Astrocyte (in vitro differentiated cells and primary cell): ENCODE measurements at regions not wholly inside any gene's neighbourhood (a gene's known extent, or its start where the extent isn't known, plus 50 kb on each side); places are given as distances from the start of the nearest gene placed in this dataset.

Source experiments
- DNase-seq: peaks from one replicate; pipeline ENCODE4 v3.0.0-alpha.2; 2010; ENCODE audit warnings: low read depth
- FAIRE-seq: peaks from 2 replicates; lab custom pipeline; 2011; peaks lifted over from hg19 to GRCh38; lab: Jason Lieb, UNC
- H2AFZ ChIP-seq: 2 replicates; pipeline ENCODE4 v1.6.0; 2012; ENCODE audit warnings: low read depth, low read length, inconsistent platforms
- H3K27ac ChIP-seq: 2 replicates; pipeline ENCODE4 v1.5.1; 2011; ENCODE audit warnings: low read depth, low read length, inconsistent platforms
- H3K27me3 ChIP-seq: 2 replicates; pipeline ENCODE4 v1.6.0; 2011; ENCODE audit warnings: low read length, inconsistent platforms; ENCODE audit not compliant: insufficient read depth
- H3K36me3 ChIP-seq: 2 replicates; pipeline ENCODE4 v1.5.1; 2011; ENCODE audit warnings: low read length, inconsistent platforms; ENCODE audit not compliant: insufficient read depth
- H3K4me1 ChIP-seq: 2 replicates; pipeline ENCODE4 v1.5.1; 2011; ENCODE audit warnings: low read length, inconsistent platforms; ENCODE audit not compliant: insufficient read depth
- H3K4me2 ChIP-seq: 2 replicates; pipeline ENCODE4 v1.6.0; 2012; ENCODE audit warnings: low read length, inconsistent platforms
- H3K4me3 ChIP-seq: 2 replicates; pipeline ENCODE4 v1.5.1; 2011; ENCODE audit warnings: low read depth, mild to moderate bottlenecking, low read length, inconsistent platforms; ENCODE audit not compliant: insufficient read depth
- H3K79me2 ChIP-seq: 2 replicates; pipeline ENCODE4 v1.6.0; 2012; ENCODE audit warnings: mild to moderate bottlenecking, low read length, inconsistent platforms; ENCODE audit not compliant: insufficient read depth
- H3K9ac ChIP-seq: 2 replicates; pipeline ENCODE4 v1.6.0; 2012; ENCODE audit warnings: mild to moderate bottlenecking, low read length, inconsistent platforms
- H3K9me3 ChIP-seq: 2 replicates; pipeline ENCODE4 v1.5.1; 2012; ENCODE audit warnings: low read depth, mild to moderate bottlenecking, low read length, inconsistent platforms; ENCODE audit not compliant: insufficient read depth
- H4K20me1 ChIP-seq: 2 replicates; pipeline ENCODE4 v1.6.0; 2012; ENCODE audit warnings: low read length, inconsistent platforms; ENCODE audit not compliant: insufficient read depth
- H3K27ac Mint-ChIP-seq: one replicate; pipeline ENCODE4 v1.8.0; 2021; ENCODE audit warnings: mild to moderate bottlenecking, mixed read lengths; ENCODE audit not compliant: unreplicated experiment
- H3K27me3 Mint-ChIP-seq: one replicate; pipeline ENCODE4 v1.8.0; 2021; ENCODE audit warnings: low read depth, mixed read lengths; ENCODE audit not compliant: unreplicated experiment
- H3K36me3 Mint-ChIP-seq: one replicate; pipeline ENCODE4 v1.8.0; 2021; ENCODE audit warnings: low read depth, mixed read lengths; ENCODE audit not compliant: unreplicated experiment
- H3K4me1 Mint-ChIP-seq: one replicate; pipeline ENCODE4 v1.8.0; 2021; ENCODE audit warnings: low read depth, mixed read lengths; ENCODE audit not compliant: unreplicated experiment
- H3K4me3 Mint-ChIP-seq: one replicate; pipeline ENCODE4 v1.8.0; 2021; ENCODE audit warnings: mild to moderate bottlenecking, moderate library complexity, mixed read lengths; ENCODE audit not compliant: unreplicated experiment
- H3K9me3 Mint-ChIP-seq: one replicate; pipeline ENCODE4 v1.8.0; 2021; ENCODE audit warnings: mild to moderate bottlenecking, mixed read lengths; ENCODE audit not compliant: unreplicated experiment
- CTCF ChIP-seq: IDR thresholded peaks from 2 replicates; pipeline ENCODE4 v1.5.1; 2011; ENCODE audit warnings: low read depth, mild to moderate bottlenecking, inconsistent platforms, low read length, moderate library complexity; ENCODE audit not compliant: insufficient read depth
- EZH2 ChIP-seq: IDR thresholded peaks from 2 replicates; pipeline ENCODE4 v1.6.1; 2012; ENCODE audit warnings: mild to moderate bottlenecking, low read length, inconsistent platforms; ENCODE audit not compliant: insufficient read depth

- no peak overlapping the region for H3K4me3 Mint-ChIP-seq
- Histone ChIP-seq H3K4me3 (no peak overlapping the region), H3K9me3 (no peaks in the 10 kb centered on the region), H4K20me1 (no peaks in the 10 kb centered on the region), H2AFZ (no peak overlapping the region), H3K4me2 (no peak overlapping the region), H3K27me3 (no peaks in the 10 kb centered on the region), H3K36me3 (no peaks in the 10 kb centered on the region), H3K79me2 (no peaks in the 10 kb centered on the region), H3K9ac (no peak overlapping the region), H3K4me1 (peaks cover 3% of the 10 kb centered on the region), H3K27ac (no peak overlapping the region)
- H3K27me3 Mint-ChIP-seq, result peaks cover 4% of the 10 kb centered on the region
- no peak for TF ChIP-seq EZH2
- no peak for TF ChIP-seq CTCF
- FAIRE-seq (no peak), DNase-seq (no peak)
- H3K36me3 Mint-ChIP-seq, result no peaks in the 10 kb centered on the region
- H3K4me1 Mint-ChIP-seq, result peaks cover 42% of the 10 kb centered on the region
- no peaks in the 10 kb centered on the region for H3K9me3 Mint-ChIP-seq
- H3K27ac Mint-ChIP-seq, result no peak overlapping the region
Observed at GRCh38 chr20:22925613-22925983, 109.5 kb upstream of the SSTR4 start.

GRCh38 chr20:22927537-22927936 is 107.6 kb upstream of the SSTR4 start:
- Mint-ChIP-seq H3K4me3 (no peak overlapping the region), H3K27me3 (peaks cover 4% of the 10 kb centered on the region), H3K27ac (no peak overlapping the region), H3K36me3 (no peaks in the 10 kb centered on the region), H3K9me3 (no peaks in the 10 kb centered on the region), H3K4me1 (peaks cover 25% of the 10 kb centered on the region)
- Histone ChIP-seq H3K27me3 (no peaks in the 10 kb centered on the region), H3K4me3 (no peak overlapping the region), H3K4me2 (no peak overlapping the region), H4K20me1 (no peaks in the 10 kb centered on the region), H3K9me3 (no peaks in the 10 kb centered on the region), H3K4me1 (no peaks in the 10 kb centered on the region), H2AFZ (no peak overlapping the region), H3K27ac (no peak overlapping the region), H3K36me3 (no peaks in the 10 kb centered on the region), H3K79me2 (no peaks in the 10 kb centered on the region), H3K9ac (no peak overlapping the region)
- FAIRE-seq (no peak), DNase-seq (no peak)
- TF ChIP-seq CTCF (no peak), EZH2 (no peak)

GRCh38 chr20:22928679-22929078 is 106.4 kb upstream of the SSTR4 start:
- Histone ChIP-seq H3K4me3 (no peak overlapping the region), H2AFZ (no peak overlapping the region), H4K20me1 (no peaks in the 10 kb centered on the region), H3K9me3 (no peaks in the 10 kb centered on the region), H3K27me3 (no peaks in the 10 kb centered on the region), H3K36me3 (no peaks in the 10 kb centered on the region), H3K4me1 (no peaks in the 10 kb centered on the region), H3K27ac (no peak overlapping the region), H3K9ac (no peak overlapping the region), H3K4me2 (no peak overlapping the region), H3K79me2 (no peaks in the 10 kb centered on the region)
- DNase-seq, result no peak
- Mint-ChIP-seq H3K9me3 (peaks cover 3% of the 10 kb centered on the region), H3K27me3 (peaks cover 4% of the 10 kb centered on the region), H3K36me3 (no peaks in the 10 kb centered on the region), H3K27ac (no peak overlapping the region), H3K4me3 (no peak overlapping the region), H3K4me1 (peaks cover 18% of the 10 kb centered on the region)
- FAIRE-seq, result no peak
- no peak for TF ChIP-seq EZH2
- no peak for TF ChIP-seq CTCF
